SK-N-SH (cell line): ENCODE measurements at regions not wholly inside any gene's neighbourhood (a gene's known extent, or its start where the extent isn't known, plus 50 kb on each side); places are given as distances from the start of the nearest gene placed in this dataset.

Experiments used
- CTCF ChIA-PET: fragments of 300-600, 350-600 bp; formaldehyde crosslinking; extraction: SDS; loops from one replicate; lab custom pipeline; 2021; lab: Yijun Ruan, JAX
- POLR2A ChIA-PET: fragments of 350-600 bp; sonication (Branson Sonifier 250); formaldehyde crosslinking; extraction: SDS; loops from one replicate; lab custom pipeline; 2020; ENCODE audit warnings: antibody characterized with exemption, inconsistent platforms; lab: Yijun Ruan, JAX
- DNase-seq: peaks from one replicate; pipeline ENCODE4 v3.0.0; 2012
- H2AFZ ChIP-seq: fragments of 200-600 bp; sonication (generic); 2 replicates; pipeline ENCODE4 v1.8.1; 2016; ENCODE audit warnings: antibody characterized with exemption, mild to moderate bottlenecking, low read depth
- H3F3A ChIP-seq: fragments of 200-600 bp; sonication (generic); replicated peaks from 2 replicates; pipeline ENCODE3; 2016; ENCODE audit warnings: antibody characterized with exemption, mild to moderate bottlenecking; ENCODE audit not compliant: insufficient read depth
- H3K27ac ChIP-seq, 2 experiments: fragments of 200-500 bp in 1 of 2; fragments of 200-600 bp in 1 of 2; sonication (Bioruptor generic) in 1 of 2; sonication (generic), shearing (Covaris generic) in 1 of 2; 2 replicates each; pipeline versions ENCODE4 v1.5.1 to v1.6.1; 2014 to 2016; ENCODE audit warnings: low read depth in 2 of 2, inconsistent platforms in 1 of 2, low read length in 1 of 2, mild to moderate bottlenecking in 1 of 2, mixed read lengths in 1 of 2
- H3K27me3 ChIP-seq: fragments of 200-600 bp; sonication (generic), shearing (Covaris generic); 2 replicates; pipeline ENCODE4 v1.6.1; 2016; ENCODE audit warnings: mixed run types; ENCODE audit not compliant: insufficient read depth
- H3K36me3 ChIP-seq, 2 experiments: fragments of 200-500 bp in 1 of 2; fragments of 200-600 bp in 1 of 2; sonication (Bioruptor generic) in 1 of 2; sonication (generic) in 1 of 2; replicated peaks in 1 of 2; 2 replicates each; pipeline versions ENCODE3 to v1.5.1; 2014 to 2016; ENCODE audit warnings: low read length in 1 of 2, mild to moderate bottlenecking in 1 of 2; ENCODE audit not compliant: insufficient read depth in 2 of 2, control insufficient read depth in 1 of 2
- H3K4me1 ChIP-seq, 2 experiments: fragments of 200-500 bp in 1 of 2; fragments of 200-600 bp in 1 of 2; sonication (Bioruptor generic) in 1 of 2; sonication (generic), shearing (Covaris generic) in 1 of 2; 2 replicates each; pipeline versions ENCODE4 v1.5.1 to v1.6.1; 2014 to 2016; ENCODE audit warnings: low read depth in 1 of 2, low read length in 1 of 2, mixed run types in 1 of 2; ENCODE audit not compliant: insufficient read depth in 2 of 2, control insufficient read depth in 1 of 2
- H3K4me2 ChIP-seq: fragments of 200-600 bp; sonication (generic), shearing (Covaris generic); 2 replicates; pipeline ENCODE4 v1.6.1; 2017; ENCODE audit warnings: mixed run types
- H3K4me3 ChIP-seq, 2 experiments: fragments of 200-500 bp in 1 of 2; fragments of 200-600 bp in 1 of 2; sonication (Bioruptor generic) in 1 of 2; sonication (generic), shearing (Covaris generic) in 1 of 2; 2 replicates each; pipeline versions ENCODE4 v1.5.1 to v1.8.1; 2014 to 2016; ENCODE audit warnings: low read depth in 2 of 2, inconsistent platforms in 1 of 2, low read length in 1 of 2, mild to moderate bottlenecking in 1 of 2, mixed read lengths in 1 of 2, moderate library complexity in 1 of 2
- H3K79me2 ChIP-seq: fragments of 200-600 bp; sonication (generic); 2 replicates; pipeline ENCODE4 v1.8.1; 2017; ENCODE audit warnings: mild to moderate bottlenecking; ENCODE audit not compliant: insufficient read depth
- H3K9ac ChIP-seq: fragments of 200-600 bp; sonication (generic); 2 replicates; pipeline ENCODE4 v1.6.1; 2017; ENCODE audit warnings: mixed run types
- H3K9me2 ChIP-seq: fragments of 200-600 bp; sonication (generic); 2 replicates; pipeline ENCODE4 v1.6.1; 2017; ENCODE audit warnings: mixed run types
- H3K9me3 ChIP-seq: fragments of 200-600 bp; sonication (generic); 2 replicates; pipeline ENCODE4 v1.6.1; 2017; ENCODE audit warnings: mixed run types, mild to moderate bottlenecking, moderate library complexity
- H4K20me1 ChIP-seq: fragments of 200-600 bp; sonication (generic); 2 replicates; pipeline ENCODE4 v1.6.1; 2017; ENCODE audit warnings: mild to moderate bottlenecking, mixed run types; ENCODE audit not compliant: insufficient read depth
- CHD2 ChIP-seq: fragments of 150-350 bp; IDR thresholded peaks from 2 replicates; pipeline ENCODE4 v1.6.1; 2018; ENCODE audit warnings: low read length; ENCODE audit not compliant: partially characterized antibody
- EP300 ChIP-seq, 2 experiments: IDR thresholded peaks; 2 replicates each; pipeline versions ENCODE4 v1.4.0 to v1.6.1; 2012; ENCODE audit warnings: borderline replicate concordance in 1 of 2, low read depth in 1 of 2, low read length in 1 of 2
- FOXJ3 ChIP-seq: sonication (generic); formaldehyde crosslinking; IDR thresholded peaks from 2 replicates; pipeline ENCODE4 v1.5.1; 2020; ENCODE audit warnings: mild to moderate bottlenecking, missing genetic modification reagents
- FOXM1 ChIP-seq: IDR thresholded peaks from 2 replicates; pipeline ENCODE4 v1.4.0; 2012; ENCODE audit warnings: low read depth, mild to moderate bottlenecking
- GATA2 ChIP-seq: sonication (generic); formaldehyde crosslinking; IDR thresholded peaks from 2 replicates; pipeline ENCODE4 v1.5.0; 2020; ENCODE audit warnings: mild to moderate bottlenecking, missing genetic modification reagents
- JUND ChIP-seq: IDR thresholded peaks from 2 replicates; pipeline ENCODE4 v1.4.0; 2012
- MXI1 ChIP-seq: IDR thresholded peaks from 2 replicates; pipeline ENCODE4 v1.6.1; 2012; ENCODE audit warnings: mild to moderate bottlenecking, low read depth, low read length, improper control_type of control experiment
- NRF1 ChIP-seq: IDR thresholded peaks from 2 replicates; pipeline ENCODE4 v1.6.1; 2012; ENCODE audit warnings: low read depth, mild to moderate bottlenecking, low read length
- RAD21 ChIP-seq: IDR thresholded peaks from 2 replicates; pipeline ENCODE4 v1.6.1; 2012; ENCODE audit warnings: mild to moderate bottlenecking, low read length
- RXRA ChIP-seq: IDR thresholded peaks from 2 replicates; pipeline ENCODE4 v1.4.0; 2012; ENCODE audit warnings: low read depth, mild to moderate bottlenecking, borderline replicate concordance
- SIN3A ChIP-seq: IDR thresholded peaks from 2 replicates; pipeline ENCODE4 v1.6.1; 2012; ENCODE audit warnings: low read depth, mild to moderate bottlenecking, low read length, moderate library complexity, borderline replicate concordance
- SMC3 ChIP-seq: IDR thresholded peaks from 2 replicates; pipeline ENCODE4 v1.6.1; 2012; ENCODE audit warnings: low read depth, low read length, improper control_type of control experiment
- TEAD4 ChIP-seq: IDR thresholded peaks from 2 replicates; pipeline ENCODE4 v1.4.0; 2012; ENCODE audit warnings: mild to moderate bottlenecking, borderline replicate concordance; ENCODE audit not compliant: insufficient read depth
- YY1 ChIP-seq: IDR thresholded peaks from 2 replicates; pipeline ENCODE4 v1.4.0; 2012; ENCODE audit warnings: low read depth, mild to moderate bottlenecking
- WGBS: methylation state at CpG from one replicate; pipeline ENCODE4 v1.1.6; 2017; ENCODE audit warnings: low lambda C conversion rate; 5-methylcytosine and 5-hydroxymethylcytosine counted together
- TF ChIP-seq, protein P1 (sequence below): IDR thresholded peaks from 2 replicates; pipeline ENCODE4; 2012
- TF ChIP-seq, protein P2 (sequence below): IDR thresholded peaks from 2 replicates; pipeline ENCODE4 v1.4.0; 2012; ENCODE audit warnings: low read depth
- TF ChIP-seq, protein P3 (sequence below): fragments of 200-600 bp; sonication (generic); IDR thresholded peaks from 2 replicates; pipeline ENCODE4 v1.6.1; 2017; ENCODE audit warnings: antibody characterized with exemption, mild to moderate bottlenecking, moderate library complexity
- TF ChIP-seq, protein P4 (sequence below): IDR thresholded peaks from 2 replicates; pipeline ENCODE4 v1.6.1; 2012; ENCODE audit warnings: mild to moderate bottlenecking, low read depth, low read length, moderate library complexity
- TF ChIP-seq, protein P5 (sequence below): fragments of 150-350 bp; IDR thresholded peaks from 2 replicates; pipeline ENCODE4 v1.6.1; 2016; ENCODE audit warnings: mild to moderate bottlenecking, low read depth, low read length

DNA sequence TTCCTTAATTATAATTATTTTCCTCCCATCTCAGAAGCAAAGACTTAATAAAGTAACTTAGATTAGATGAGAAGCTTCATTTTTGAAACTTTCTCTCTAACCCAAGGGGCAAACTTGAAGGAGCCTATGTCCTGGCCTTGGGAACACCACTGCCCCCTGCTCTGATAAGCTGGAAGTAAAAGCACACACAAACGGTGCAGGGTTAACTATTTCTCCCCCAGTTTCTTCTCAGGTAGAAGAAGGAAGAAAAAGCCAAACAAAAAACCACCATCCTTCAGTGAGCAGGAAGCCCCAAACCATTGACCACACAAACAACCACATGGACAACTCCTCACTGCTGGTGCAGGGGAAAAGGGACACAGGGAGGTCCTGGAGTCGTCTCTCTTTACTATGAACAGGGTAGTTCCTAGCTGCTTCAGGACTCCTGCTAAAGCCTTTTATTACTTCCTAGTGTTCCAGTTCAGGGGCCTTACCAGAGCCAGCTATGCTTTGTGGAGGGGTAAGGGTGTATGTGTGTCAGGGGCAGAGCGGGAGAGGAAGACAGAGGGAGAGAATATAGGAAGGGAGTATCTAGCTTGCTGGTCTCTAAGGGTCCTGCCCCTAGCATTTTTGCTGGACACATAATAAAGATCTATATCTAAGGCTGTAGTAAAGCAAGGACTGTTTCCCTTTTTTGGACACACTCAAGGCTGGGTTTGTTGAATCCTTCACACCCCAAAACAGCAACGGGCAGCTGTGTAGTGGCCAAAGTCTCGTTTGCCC, 94.0 kb upstream of the UMPS start:
- no peak overlapping the region for H3K9ac ChIP-seq
- ChIA-PET CTCF (interaction anchor here (1.0 to 1.4 kb wide), 2 partner anchors 30 to 71 kb away, joined by 3 read pairs; no protein-coding TSS in a partner anchor), POLR2A (no interaction called here)
- H3K27me3 ChIP-seq = no peaks in the 10 kb centered on the region
- no peak overlapping the region for H2AFZ ChIP-seq
- H3K79me2 ChIP-seq = no peaks in the 10 kb centered on the region
- H3K4me1 ChIP-seq = no peaks in the 10 kb centered on the region; a peak in 1 of 4 replicates
- TF ChIP-seq, protein P1, sequence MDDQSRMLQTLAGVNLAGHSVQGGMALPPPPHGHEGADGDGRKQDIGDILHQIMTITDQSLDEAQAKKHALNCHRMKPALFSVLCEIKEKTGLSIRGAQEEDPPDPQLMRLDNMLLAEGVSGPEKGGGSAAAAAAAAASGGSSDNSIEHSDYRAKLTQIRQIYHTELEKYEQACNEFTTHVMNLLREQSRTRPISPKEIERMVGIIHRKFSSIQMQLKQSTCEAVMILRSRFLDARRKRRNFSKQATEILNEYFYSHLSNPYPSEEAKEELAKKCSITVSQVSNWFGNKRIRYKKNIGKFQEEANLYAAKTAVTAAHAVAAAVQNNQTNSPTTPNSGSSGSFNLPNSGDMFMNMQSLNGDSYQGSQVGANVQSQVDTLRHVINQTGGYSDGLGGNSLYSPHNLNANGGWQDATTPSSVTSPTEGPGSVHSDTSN = no peak
- TF ChIP-seq TEAD4 (no peak), CHD2 (no peak), NRF1 (no peak), RXRA (no peak), JUND (no peak), YY1 (no peak), FOXM1 (no peak), FOXJ3 (CRISPR knock-in tag) (no peak), EP300 (IDR thresholded peaks at IDR 0.05; ENCODE audit: borderline replicate concordance in 1 of 2, low read depth in 1 of 2, low read length in 1 of 2) (no peak), RAD21 (no peak), MXI1 (no peak), SIN3A (no peak), GATA2 (CRISPR knock-in tag) (no peak), SMC3 (no peak)
- TF ChIP-seq, protein P2, sequence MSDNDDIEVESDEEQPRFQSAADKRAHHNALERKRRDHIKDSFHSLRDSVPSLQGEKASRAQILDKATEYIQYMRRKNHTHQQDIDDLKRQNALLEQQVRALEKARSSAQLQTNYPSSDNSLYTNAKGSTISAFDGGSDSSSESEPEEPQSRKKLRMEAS = no peak
- TF ChIP-seq, protein P3, sequence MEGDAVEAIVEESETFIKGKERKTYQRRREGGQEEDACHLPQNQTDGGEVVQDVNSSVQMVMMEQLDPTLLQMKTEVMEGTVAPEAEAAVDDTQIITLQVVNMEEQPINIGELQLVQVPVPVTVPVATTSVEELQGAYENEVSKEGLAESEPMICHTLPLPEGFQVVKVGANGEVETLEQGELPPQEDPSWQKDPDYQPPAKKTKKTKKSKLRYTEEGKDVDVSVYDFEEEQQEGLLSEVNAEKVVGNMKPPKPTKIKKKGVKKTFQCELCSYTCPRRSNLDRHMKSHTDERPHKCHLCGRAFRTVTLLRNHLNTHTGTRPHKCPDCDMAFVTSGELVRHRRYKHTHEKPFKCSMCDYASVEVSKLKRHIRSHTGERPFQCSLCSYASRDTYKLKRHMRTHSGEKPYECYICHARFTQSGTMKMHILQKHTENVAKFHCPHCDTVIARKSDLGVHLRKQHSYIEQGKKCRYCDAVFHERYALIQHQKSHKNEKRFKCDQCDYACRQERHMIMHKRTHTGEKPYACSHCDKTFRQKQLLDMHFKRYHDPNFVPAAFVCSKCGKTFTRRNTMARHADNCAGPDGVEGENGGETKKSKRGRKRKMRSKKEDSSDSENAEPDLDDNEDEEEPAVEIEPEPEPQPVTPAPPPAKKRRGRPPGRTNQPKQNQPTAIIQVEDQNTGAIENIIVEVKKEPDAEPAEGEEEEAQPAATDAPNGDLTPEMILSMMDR = no peak
- TF ChIP-seq, protein P4, sequence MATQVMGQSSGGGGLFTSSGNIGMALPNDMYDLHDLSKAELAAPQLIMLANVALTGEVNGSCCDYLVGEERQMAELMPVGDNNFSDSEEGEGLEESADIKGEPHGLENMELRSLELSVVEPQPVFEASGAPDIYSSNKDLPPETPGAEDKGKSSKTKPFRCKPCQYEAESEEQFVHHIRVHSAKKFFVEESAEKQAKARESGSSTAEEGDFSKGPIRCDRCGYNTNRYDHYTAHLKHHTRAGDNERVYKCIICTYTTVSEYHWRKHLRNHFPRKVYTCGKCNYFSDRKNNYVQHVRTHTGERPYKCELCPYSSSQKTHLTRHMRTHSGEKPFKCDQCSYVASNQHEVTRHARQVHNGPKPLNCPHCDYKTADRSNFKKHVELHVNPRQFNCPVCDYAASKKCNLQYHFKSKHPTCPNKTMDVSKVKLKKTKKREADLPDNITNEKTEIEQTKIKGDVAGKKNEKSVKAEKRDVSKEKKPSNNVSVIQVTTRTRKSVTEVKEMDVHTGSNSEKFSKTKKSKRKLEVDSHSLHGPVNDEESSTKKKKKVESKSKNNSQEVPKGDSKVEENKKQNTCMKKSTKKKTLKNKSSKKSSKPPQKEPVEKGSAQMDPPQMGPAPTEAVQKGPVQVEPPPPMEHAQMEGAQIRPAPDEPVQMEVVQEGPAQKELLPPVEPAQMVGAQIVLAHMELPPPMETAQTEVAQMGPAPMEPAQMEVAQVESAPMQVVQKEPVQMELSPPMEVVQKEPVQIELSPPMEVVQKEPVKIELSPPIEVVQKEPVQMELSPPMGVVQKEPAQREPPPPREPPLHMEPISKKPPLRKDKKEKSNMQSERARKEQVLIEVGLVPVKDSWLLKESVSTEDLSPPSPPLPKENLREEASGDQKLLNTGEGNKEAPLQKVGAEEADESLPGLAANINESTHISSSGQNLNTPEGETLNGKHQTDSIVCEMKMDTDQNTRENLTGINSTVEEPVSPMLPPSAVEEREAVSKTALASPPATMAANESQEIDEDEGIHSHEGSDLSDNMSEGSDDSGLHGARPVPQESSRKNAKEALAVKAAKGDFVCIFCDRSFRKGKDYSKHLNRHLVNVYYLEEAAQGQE = no peak
- TF ChIP-seq, protein P5, sequence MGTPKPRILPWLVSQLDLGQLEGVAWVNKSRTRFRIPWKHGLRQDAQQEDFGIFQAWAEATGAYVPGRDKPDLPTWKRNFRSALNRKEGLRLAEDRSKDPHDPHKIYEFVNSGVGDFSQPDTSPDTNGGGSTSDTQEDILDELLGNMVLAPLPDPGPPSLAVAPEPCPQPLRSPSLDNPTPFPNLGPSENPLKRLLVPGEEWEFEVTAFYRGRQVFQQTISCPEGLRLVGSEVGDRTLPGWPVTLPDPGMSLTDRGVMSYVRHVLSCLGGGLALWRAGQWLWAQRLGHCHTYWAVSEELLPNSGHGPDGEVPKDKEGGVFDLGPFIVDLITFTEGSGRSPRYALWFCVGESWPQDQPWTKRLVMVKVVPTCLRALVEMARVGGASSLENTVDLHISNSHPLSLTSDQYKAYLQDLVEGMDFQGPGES = no peak
- H3F3A ChIP-seq = no peaks in the 10 kb centered on the region
- H3K4me3 ChIP-seq = no peak overlapping the region
- no peaks in the 10 kb centered on the region for H3K9me3 ChIP-seq
- 88% methylated on average over 5 of the region's 5 CpGs for WGBS
- H3K27ac ChIP-seq = no peak overlapping the region
- peaks cover 6 to 8% of the 10 kb centered on the region in 2 experiments for H3K36me3 ChIP-seq
- H3K9me2 ChIP-seq = no peaks in the 10 kb centered on the region
- H4K20me1 ChIP-seq = no peaks in the 10 kb centered on the region
- no peak for DNase-seq
- H3K4me2 ChIP-seq = no peak overlapping the region
